ENCODE measurements at regions not wholly inside any gene's neighbourhood (a gene's known extent, or its start where the extent isn't known, plus 50 kb on each side); places are given as distances from the start of the nearest gene placed in this dataset.
A peak's percentile ranks its signal among the peaks of the same experiment; 100 is the strongest.

DNA sequence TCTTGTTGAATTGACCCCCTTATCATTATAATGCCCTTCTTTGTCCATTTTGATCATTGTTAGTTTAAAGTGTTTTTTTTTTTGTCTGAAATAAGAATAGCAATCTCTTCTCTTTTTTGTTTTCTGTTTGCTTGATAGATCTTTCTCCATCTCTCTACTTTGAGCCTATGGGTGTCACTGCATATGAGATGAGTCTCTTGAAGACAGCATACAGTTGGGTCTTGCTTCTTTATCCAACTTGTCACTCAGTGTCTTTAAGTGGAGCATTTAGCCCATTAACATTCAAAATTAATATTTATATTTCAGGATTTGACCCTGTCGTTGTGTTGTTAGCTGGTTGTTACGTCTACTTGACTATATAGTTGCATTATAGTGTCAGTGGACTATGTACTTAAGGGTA lies 135.4 kb downstream of the HMHB1 start:
- Histone ChIP-seq H3K4me3 (ENCODE audit: low read length in 3 of 3) (no peak overlapping the region), H3K9me3 (ENCODE audit: control insufficient read depth in 2 of 3, insufficient read depth in 1 of 3, low read length in 3 of 3) (peaks cover 0 to 5% (median 0%) of the 10 kb centered on the region in 3 donors), H3K27me3 (ENCODE audit: control insufficient read depth, insufficient read depth, low read length) (no peaks in the 10 kb centered on the region), H3K4me1 (ENCODE audit: control insufficient read depth in 2 of 3, insufficient read depth in 2 of 3, low read depth in 1 of 3, low read length in 3 of 3) (no peaks in the 10 kb centered on the region), H3K36me3 (ENCODE audit: control insufficient read depth in 2 of 3, insufficient read depth in 3 of 3, low read length in 3 of 3) (no peaks in the 10 kb centered on the region), H3K27ac (ENCODE audit: low read depth in 2 of 2, low read length in 2 of 2) (no peak overlapping the region), H3K9ac (ENCODE audit: low read length in 3 of 3) (no peak overlapping the region)
- no peak for DNase-seq
- FAIRE-seq, result no peak
- TF ChIP-seq, protein P1, sequence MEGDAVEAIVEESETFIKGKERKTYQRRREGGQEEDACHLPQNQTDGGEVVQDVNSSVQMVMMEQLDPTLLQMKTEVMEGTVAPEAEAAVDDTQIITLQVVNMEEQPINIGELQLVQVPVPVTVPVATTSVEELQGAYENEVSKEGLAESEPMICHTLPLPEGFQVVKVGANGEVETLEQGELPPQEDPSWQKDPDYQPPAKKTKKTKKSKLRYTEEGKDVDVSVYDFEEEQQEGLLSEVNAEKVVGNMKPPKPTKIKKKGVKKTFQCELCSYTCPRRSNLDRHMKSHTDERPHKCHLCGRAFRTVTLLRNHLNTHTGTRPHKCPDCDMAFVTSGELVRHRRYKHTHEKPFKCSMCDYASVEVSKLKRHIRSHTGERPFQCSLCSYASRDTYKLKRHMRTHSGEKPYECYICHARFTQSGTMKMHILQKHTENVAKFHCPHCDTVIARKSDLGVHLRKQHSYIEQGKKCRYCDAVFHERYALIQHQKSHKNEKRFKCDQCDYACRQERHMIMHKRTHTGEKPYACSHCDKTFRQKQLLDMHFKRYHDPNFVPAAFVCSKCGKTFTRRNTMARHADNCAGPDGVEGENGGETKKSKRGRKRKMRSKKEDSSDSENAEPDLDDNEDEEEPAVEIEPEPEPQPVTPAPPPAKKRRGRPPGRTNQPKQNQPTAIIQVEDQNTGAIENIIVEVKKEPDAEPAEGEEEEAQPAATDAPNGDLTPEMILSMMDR (IDR thresholded peaks at IDR 0.05; ENCODE audit: borderline replicate concordance, extremely low read depth, insufficient read depth), result no peak
- intact Hi-C loops (cut with DNase I), result no loop called here

DNA sequence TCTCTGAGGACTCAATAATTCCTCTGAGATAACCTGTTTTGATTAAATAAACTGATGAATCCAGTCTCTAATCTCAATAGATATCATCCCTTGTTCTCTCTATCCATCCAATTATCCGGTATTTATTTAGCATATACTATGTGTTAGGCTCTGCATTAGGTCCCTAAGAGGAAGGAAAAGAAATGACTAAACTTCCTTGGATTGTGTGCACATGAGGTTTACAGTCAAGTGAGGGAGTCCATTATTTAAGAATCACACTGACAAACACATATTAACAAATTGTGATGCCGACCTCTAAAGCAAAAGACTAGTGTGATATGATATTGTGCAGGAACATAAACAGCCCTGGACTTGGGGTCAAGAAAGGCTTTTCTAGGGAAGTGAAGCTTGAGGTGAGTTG lies 140.8 kb downstream of the HMHB1 start:
- Histone ChIP-seq H3K36me3 (ENCODE audit: control insufficient read depth in 2 of 3, insufficient read depth in 3 of 3, low read length in 3 of 3) (no peaks in the 10 kb centered on the region), H3K4me1 (ENCODE audit: control insufficient read depth in 2 of 3, insufficient read depth in 2 of 3, low read depth in 1 of 3, low read length in 3 of 3) (no peaks in the 10 kb centered on the region), H3K9ac (ENCODE audit: low read length in 3 of 3) (no peak overlapping the region), H3K9me3 (ENCODE audit: control insufficient read depth in 2 of 3, insufficient read depth in 1 of 3, low read length in 3 of 3) (no peaks in the 10 kb centered on the region), H3K4me3 (ENCODE audit: low read length in 3 of 3) (no peak overlapping the region), H3K27ac (ENCODE audit: low read depth in 2 of 2, low read length in 2 of 2) (no peak overlapping the region), H3K27me3 (ENCODE audit: control insufficient read depth, insufficient read depth, low read length) (no peaks in the 10 kb centered on the region)
- no peak for FAIRE-seq
- intact Hi-C loops (cut with DNase I), result no loop called here
- TF ChIP-seq, protein P1 (IDR thresholded peaks at IDR 0.05; ENCODE audit: borderline replicate concordance, extremely low read depth, insufficient read depth), result no peak
- no peak for DNase-seq

DNA sequence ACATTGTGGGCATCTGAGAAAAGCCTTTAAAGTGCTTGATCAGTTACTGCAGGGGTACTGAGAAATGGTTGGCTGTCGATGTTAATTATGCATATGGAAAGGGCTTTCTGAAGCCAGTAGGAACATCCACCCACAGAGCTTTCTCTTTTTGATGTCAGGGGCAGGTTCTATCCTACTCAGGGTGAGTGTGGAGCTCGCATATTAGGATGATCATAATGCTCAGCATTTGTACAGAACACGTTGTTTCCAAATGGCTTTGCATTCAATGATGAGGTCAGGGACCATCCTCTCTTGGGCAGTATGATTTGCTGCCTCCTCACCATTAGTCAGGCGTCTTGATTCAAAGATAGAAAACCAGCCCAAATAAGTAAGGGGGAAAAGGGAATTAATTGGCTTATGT lies 141.9 kb downstream of the HMHB1 start:
- Histone ChIP-seq H3K27ac (ENCODE audit: low read depth in 2 of 2, low read length in 2 of 2) (no peak overlapping the region), H3K27me3 (ENCODE audit: control insufficient read depth, insufficient read depth, low read length) (no peaks in the 10 kb centered on the region), H3K9me3 (ENCODE audit: control insufficient read depth in 2 of 3, insufficient read depth in 1 of 3, low read length in 3 of 3) (no peaks in the 10 kb centered on the region), H3K4me1 (ENCODE audit: control insufficient read depth in 2 of 3, insufficient read depth in 2 of 3, low read depth in 1 of 3, low read length in 3 of 3) (no peaks in the 10 kb centered on the region), H3K9ac (ENCODE audit: low read length in 3 of 3) (no peak overlapping the region), H3K4me3 (ENCODE audit: low read length in 3 of 3) (no peak overlapping the region), H3K36me3 (ENCODE audit: control insufficient read depth in 2 of 3, insufficient read depth in 3 of 3, low read length in 3 of 3) (no peaks in the 10 kb centered on the region)
- no peak for FAIRE-seq
- TF ChIP-seq, protein P1 (IDR thresholded peaks at IDR 0.05; ENCODE audit: borderline replicate concordance, extremely low read depth, insufficient read depth), result no peak
- DNase-seq, result no peak
- intact Hi-C loops (cut with DNase I), result no loop called here

DNA sequence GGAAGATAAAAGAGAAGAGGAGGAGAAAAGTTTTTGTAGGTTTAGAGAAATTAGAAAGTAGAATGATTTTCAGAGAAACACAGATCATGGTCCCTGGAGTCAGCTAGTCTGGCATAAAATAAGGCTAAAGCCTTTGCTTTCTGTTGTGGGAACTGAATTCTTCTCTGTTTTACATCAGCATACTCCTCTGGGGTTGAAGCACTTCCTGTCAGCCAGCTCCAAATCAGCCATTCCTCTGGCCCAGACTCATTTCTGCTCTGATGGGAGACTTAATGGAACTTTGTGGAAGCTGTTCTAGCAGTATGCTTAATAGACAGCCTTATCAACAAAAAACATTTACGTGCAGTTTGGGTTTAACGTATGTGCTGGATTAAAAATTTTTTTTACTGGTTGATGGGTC lies 143.2 kb downstream of the HMHB1 start:
- no peak overlapping the region for H3K4me3 ChIP-seq (ENCODE audit: low read length in 3 of 3)
- intact Hi-C loops (cut with DNase I), result no loop called here
- no peaks in the 10 kb centered on the region for H3K27me3 ChIP-seq (ENCODE audit: control insufficient read depth, insufficient read depth, low read length)
- no peaks in the 10 kb centered on the region for H3K36me3 ChIP-seq (ENCODE audit: control insufficient read depth in 2 of 3, insufficient read depth in 3 of 3, low read length in 3 of 3)
- no peak overlapping the region for H3K9ac ChIP-seq (ENCODE audit: low read length in 3 of 3)
- FAIRE-seq (no peak), DNase-seq (peak in 2 of 5 donors; percentile 5 to 31)
- H3K4me1 ChIP-seq (ENCODE audit: control insufficient read depth in 2 of 3, insufficient read depth in 2 of 3, low read depth in 1 of 3, low read length in 3 of 3), result no peaks in the 10 kb centered on the region
- no peak overlapping the region for H3K27ac ChIP-seq (ENCODE audit: low read depth in 2 of 2, low read length in 2 of 2)
- TF ChIP-seq, protein P1 (IDR thresholded peaks at IDR 0.05; ENCODE audit: borderline replicate concordance, extremely low read depth, insufficient read depth), result no peak
- H3K9me3 ChIP-seq (ENCODE audit: control insufficient read depth in 2 of 3, insufficient read depth in 1 of 3, low read length in 3 of 3), result no peaks in the 10 kb centered on the region
